ENCODE measurements at regions not wholly inside any gene's neighbourhood (a gene's known extent, or its start where the extent isn't known, plus 50 kb on each side); places are given as distances from the start of the nearest gene placed in this dataset.
A peak's percentile ranks its signal among the peaks of the same experiment; 100 is the strongest.

DNA sequence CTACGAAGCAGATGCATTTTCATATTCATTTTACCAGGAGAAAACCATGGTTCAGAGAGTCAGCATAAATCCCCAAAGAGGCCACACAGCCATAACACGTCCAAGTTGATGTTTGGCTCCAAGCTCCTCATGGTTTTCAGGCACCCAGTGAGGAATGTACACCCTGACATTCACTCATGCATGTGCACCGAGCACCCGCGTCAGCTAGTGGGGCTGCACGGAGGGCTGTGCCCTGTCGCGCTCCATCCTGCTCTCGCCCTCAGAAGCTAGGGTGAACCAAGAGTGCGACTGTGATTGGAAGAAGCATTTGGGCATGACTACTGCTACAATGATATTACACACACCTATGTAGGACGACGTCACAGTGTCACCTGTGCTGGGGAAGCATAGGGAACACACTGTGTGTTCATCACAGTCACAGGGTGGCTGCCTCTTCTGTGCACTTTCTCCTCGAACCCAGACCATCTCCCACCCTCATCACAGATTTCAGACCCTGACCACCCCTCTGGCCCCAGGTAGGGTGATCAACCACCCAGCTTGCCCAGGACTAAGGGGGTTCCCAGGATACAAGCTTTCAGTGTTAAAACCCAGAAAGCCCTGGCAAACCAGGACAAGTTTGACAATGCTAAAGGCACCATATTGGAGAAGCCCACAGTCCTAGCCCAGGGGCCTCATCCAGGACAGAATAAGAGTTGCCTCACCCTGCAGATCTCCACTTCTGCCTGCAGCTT, 148.6 kb upstream of the ZNF507 start:
- TF ChIP-seq ATF3 (IDR thresholded peaks at IDR 0.05): no peak
- Histone ChIP-seq H3K9ac (ENCODE audit: low read depth in 1 of 2, low read length in 2 of 2) (no peak overlapping the region), H3K27me3 (ENCODE audit: control insufficient read depth in 4 of 4, insufficient read depth in 4 of 4, low read length in 3 of 4) (peaks cover 0 to 2% (median 0%) of the 10 kb centered on the region in 4 donors), H3K27ac (ENCODE audit: low read depth in 1 of 2, low read length in 2 of 2) (no peak overlapping the region), H3K9me3 (ENCODE audit: control insufficient read depth in 4 of 4, low read length in 3 of 4) (peaks cover 0 to 2% (median 0%) of the 10 kb centered on the region in 4 donors), H3K36me3 (ENCODE audit: control insufficient read depth in 4 of 4, insufficient read depth in 3 of 4, low read depth in 1 of 4, low read length in 3 of 4) (no peaks in the 10 kb centered on the region), H3K4me3 (ENCODE audit: low read depth in 1 of 3, low read length in 3 of 3) (no peak overlapping the region), H3K4me1 (ENCODE audit: control insufficient read depth in 4 of 4, insufficient read depth in 4 of 4, low read length in 3 of 4) (no peaks in the 10 kb centered on the region)
- WGBS: 74% methylated on average over 13 of the region's 13 CpGs
- peak; percentile 22 for DNase-seq (ENCODE audit: low spot score)

DNA sequence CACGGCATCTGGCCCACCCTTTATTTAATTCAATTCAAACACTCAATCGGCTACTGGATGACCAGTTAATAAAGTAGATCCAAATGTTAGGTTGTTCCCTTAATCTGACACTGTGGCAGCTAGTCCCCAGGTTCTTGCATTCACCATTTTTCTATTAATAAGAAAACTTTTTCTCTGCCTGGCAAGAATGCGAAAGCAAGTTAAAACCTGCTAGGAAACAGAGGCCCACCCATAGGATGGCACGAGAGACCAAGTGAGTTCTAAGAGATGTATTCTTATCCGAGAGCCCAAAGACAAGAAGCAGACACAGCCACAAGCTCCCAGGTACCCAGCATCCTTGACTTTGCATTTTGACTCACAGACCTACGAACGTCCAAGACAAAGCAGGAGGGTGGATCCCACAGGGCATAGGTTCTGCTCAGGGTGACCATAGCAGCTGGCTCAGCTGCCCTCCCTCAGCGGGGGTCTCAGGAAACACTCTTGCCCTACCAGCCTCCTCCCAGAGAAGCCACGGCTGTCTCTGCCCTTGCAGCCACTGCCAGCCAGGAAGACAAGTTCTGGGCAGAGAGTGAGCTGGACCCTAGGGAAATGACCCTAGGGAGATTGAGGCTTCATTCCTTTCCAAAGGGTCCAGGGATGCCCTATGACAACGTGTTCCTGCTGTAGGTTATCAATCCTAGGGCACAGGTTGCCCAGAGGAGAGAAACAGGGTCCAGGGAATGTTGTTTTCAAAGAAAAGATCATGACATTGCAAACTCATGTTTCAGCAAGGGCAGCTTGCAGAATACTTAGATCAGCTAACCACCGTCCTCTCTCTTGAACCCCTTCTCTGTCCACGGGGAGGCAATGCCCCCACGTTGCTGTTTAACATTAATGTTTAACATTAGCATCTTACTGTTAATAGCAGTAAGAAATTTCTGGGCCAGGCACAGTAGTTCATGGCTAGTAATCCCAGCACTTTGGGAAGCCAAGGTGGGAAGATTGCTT, 147.2 kb upstream of the ZNF507 start:
- Histone ChIP-seq H3K27me3 (ENCODE audit: control insufficient read depth in 4 of 4, insufficient read depth in 4 of 4, low read length in 3 of 4) (peaks cover 0 to 2% (median 0%) of the 10 kb centered on the region in 4 donors), H3K9me3 (ENCODE audit: control insufficient read depth in 4 of 4, low read length in 3 of 4) (peaks cover 0 to 2% (median 0%) of the 10 kb centered on the region in 4 donors), H3K36me3 (ENCODE audit: control insufficient read depth in 4 of 4, insufficient read depth in 3 of 4, low read depth in 1 of 4, low read length in 3 of 4) (no peaks in the 10 kb centered on the region), H3K27ac (ENCODE audit: low read depth in 1 of 2, low read length in 2 of 2) (no peak overlapping the region), H3K4me1 (ENCODE audit: control insufficient read depth in 4 of 4, insufficient read depth in 4 of 4, low read length in 3 of 4) (no peaks in the 10 kb centered on the region), H3K9ac (ENCODE audit: low read depth in 1 of 2, low read length in 2 of 2) (no peak overlapping the region), H3K4me3 (ENCODE audit: low read depth in 1 of 3, low read length in 3 of 3) (no peak overlapping the region)
- 60% methylated on average over 13 of the region's 13 CpGs for WGBS
- peak; percentile 9 for DNase-seq (ENCODE audit: low spot score)
- TF ChIP-seq FOXA1 (IDR thresholded peaks at IDR 0.05) (no peak), RXRA (IDR thresholded peaks at IDR 0.05) (no peak)
- TF ChIP-seq, protein P1, sequence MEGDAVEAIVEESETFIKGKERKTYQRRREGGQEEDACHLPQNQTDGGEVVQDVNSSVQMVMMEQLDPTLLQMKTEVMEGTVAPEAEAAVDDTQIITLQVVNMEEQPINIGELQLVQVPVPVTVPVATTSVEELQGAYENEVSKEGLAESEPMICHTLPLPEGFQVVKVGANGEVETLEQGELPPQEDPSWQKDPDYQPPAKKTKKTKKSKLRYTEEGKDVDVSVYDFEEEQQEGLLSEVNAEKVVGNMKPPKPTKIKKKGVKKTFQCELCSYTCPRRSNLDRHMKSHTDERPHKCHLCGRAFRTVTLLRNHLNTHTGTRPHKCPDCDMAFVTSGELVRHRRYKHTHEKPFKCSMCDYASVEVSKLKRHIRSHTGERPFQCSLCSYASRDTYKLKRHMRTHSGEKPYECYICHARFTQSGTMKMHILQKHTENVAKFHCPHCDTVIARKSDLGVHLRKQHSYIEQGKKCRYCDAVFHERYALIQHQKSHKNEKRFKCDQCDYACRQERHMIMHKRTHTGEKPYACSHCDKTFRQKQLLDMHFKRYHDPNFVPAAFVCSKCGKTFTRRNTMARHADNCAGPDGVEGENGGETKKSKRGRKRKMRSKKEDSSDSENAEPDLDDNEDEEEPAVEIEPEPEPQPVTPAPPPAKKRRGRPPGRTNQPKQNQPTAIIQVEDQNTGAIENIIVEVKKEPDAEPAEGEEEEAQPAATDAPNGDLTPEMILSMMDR (IDR thresholded peaks at IDR 0.05; ENCODE audit: low read depth, low read length, missing input control): no peak

- WGBS: 73% methylated on average over 10 of the region's 10 CpGs
Observed at GRCh38 chr19:32199501-32200040, 145.8 kb upstream of the ZNF507 start.

More at GRCh38 chr19:32199501-32200040, 145.8 kb upstream of the ZNF507 start:
- Histone ChIP-seq H3K27ac (ENCODE audit: low read depth in 1 of 2, low read length in 2 of 2) (no peak overlapping the region), H3K36me3 (ENCODE audit: control insufficient read depth in 4 of 4, insufficient read depth in 3 of 4, low read depth in 1 of 4, low read length in 3 of 4) (no peaks in the 10 kb centered on the region), H3K9ac (ENCODE audit: low read depth in 1 of 2, low read length in 2 of 2) (no peak overlapping the region), H3K4me1 (ENCODE audit: control insufficient read depth in 4 of 4, insufficient read depth in 4 of 4, low read length in 3 of 4) (no peaks in the 10 kb centered on the region), H3K27me3 (ENCODE audit: control insufficient read depth in 4 of 4, insufficient read depth in 4 of 4, low read length in 3 of 4) (peaks cover 0 to 2% (median 0%) of the 10 kb centered on the region in 4 donors), H3K9me3 (ENCODE audit: control insufficient read depth in 4 of 4, low read length in 3 of 4) (no peaks in the 10 kb centered on the region), H3K4me3 (ENCODE audit: low read depth in 1 of 3, low read length in 3 of 3) (no peak overlapping the region)
- no peak for DNase-seq (ENCODE audit: low spot score)
- TF ChIP-seq REST (IDR thresholded peaks at IDR 0.05) (no peak), TAF1 (conservative IDR thresholded peaks at IDR 0.05) (no peak), NR2F2 (IDR thresholded peaks at IDR 0.05) (no peak), RXRA (IDR thresholded peaks at IDR 0.05) (no peak), RAD21 (IDR thresholded peaks at IDR 0.05) (no peak), FOXA1 (IDR thresholded peaks at IDR 0.05) (no peak), HNF4G (IDR thresholded peaks at IDR 0.05) (no peak), SP1 (IDR thresholded peaks at IDR 0.05) (no peak), HNF4A (conservative IDR thresholded peaks at IDR 0.05) (no peak), ZBTB33 (IDR thresholded peaks at IDR 0.05) (no peak)
- TF ChIP-seq, protein P1 (IDR thresholded peaks at IDR 0.05; ENCODE audit: low read depth, low read length, missing input control): no peak
- TF ChIP-seq, protein P2, sequence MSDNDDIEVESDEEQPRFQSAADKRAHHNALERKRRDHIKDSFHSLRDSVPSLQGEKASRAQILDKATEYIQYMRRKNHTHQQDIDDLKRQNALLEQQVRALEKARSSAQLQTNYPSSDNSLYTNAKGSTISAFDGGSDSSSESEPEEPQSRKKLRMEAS (IDR thresholded peaks at IDR 0.05): no peak
